ENCODE measurements at regions not wholly inside any gene's neighbourhood (a gene's known extent, or its start where the extent isn't known, plus 50 kb on each side); places are given as distances from the start of the nearest gene placed in this dataset.

GRCh38 chr12:13777374-13777773 is 204.0 kb downstream of the GRIN2B start (continued):
- TF ChIP-seq, protein P1, sequence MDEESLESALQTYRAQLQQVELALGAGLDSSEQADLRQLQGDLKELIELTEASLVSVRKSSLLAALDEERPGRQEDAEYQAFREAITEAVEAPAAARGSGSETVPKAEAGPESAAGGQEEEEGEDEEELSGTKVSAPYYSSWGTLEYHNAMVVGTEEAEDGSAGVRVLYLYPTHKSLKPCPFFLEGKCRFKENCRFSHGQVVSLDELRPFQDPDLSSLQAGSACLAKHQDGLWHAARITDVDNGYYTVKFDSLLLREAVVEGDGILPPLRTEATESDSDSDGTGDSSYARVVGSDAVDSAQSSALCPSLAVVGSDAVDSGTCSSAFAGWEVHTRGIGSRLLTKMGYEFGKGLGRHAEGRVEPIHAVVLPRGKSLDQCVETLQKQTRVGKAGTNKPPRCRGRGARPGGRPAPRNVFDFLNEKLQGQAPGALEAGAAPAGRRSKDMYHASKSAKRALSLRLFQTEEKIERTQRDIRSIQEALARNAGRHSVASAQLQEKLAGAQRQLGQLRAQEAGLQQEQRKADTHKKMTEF (CRISPR knock-in tag; IDR thresholded peaks at IDR 0.05): no peak
- TF ChIP-seq ZSCAN29 (CRISPR knock-in tag; conservative IDR thresholded peaks at IDR 0.05): no peak
- TF ChIP-seq ZNF768 (CRISPR knock-in tag; IDR thresholded peaks at IDR 0.05): no peak
- TF ChIP-seq, protein P2, sequence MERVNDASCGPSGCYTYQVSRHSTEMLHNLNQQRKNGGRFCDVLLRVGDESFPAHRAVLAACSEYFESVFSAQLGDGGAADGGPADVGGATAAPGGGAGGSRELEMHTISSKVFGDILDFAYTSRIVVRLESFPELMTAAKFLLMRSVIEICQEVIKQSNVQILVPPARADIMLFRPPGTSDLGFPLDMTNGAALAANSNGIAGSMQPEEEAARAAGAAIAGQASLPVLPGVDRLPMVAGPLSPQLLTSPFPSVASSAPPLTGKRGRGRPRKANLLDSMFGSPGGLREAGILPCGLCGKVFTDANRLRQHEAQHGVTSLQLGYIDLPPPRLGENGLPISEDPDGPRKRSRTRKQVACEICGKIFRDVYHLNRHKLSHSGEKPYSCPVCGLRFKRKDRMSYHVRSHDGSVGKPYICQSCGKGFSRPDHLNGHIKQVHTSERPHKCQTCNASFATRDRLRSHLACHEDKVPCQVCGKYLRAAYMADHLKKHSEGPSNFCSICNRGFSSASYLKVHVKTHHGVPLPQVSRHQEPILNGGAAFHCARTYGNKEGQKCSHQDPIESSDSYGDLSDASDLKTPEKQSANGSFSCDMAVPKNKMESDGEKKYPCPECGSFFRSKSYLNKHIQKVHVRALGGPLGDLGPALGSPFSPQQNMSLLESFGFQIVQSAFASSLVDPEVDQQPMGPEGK (CRISPR knock-in tag; IDR thresholded peaks at IDR 0.05): no peak

- Histone ChIP-seq H3K27ac (ENCODE audit: extremely low read length, insufficient read depth, low read length) (no peak overlapping the region), H3K36me3 (replicated peaks in 1 of 2; ENCODE audit: control insufficient read depth in 1 of 2, insufficient read depth in 2 of 2, low read length in 2 of 2) (no peaks in the 10 kb centered on the region), H3K4me1 (ENCODE audit: insufficient read depth, low read length) (no peaks in the 10 kb centered on the region), H3K27me3 (ENCODE audit: control insufficient read depth in 1 of 2, insufficient read depth in 2 of 2, low read length in 2 of 2) (no peaks in the 10 kb centered on the region), H3K9me3 (ENCODE audit: low read length) (no peaks in the 10 kb centered on the region), H3K79me2 (ENCODE audit: insufficient read depth, low read length) (no peaks in the 10 kb centered on the region), H3K4me3 (replicated peaks in 1 of 3; ENCODE audit: insufficient read depth in 1 of 3, low read depth in 2 of 3, low read length in 3 of 3) (no peak overlapping the region), H3K4me2 (ENCODE audit: low read depth, low read length) (no peak overlapping the region), H3K9ac (ENCODE audit: insufficient read depth, low read depth, low read length) (no peak overlapping the region), H4K20me1 (ENCODE audit: insufficient read depth, low read length) (no peaks in the 10 kb centered on the region), H2AFZ (ENCODE audit: low read length) (no peak overlapping the region)
- ChIA-PET POLR2A (no interaction called here), CTCF (ENCODE audit: low intra/inter-chr PET ratio, low total read pairs) (no interaction called here)
- DNase-seq (ENCODE audit: low spot score) (no peak), ATAC-seq (no peak), FAIRE-seq (no peak)
- 53% methylated on average over 3 of the region's 3 CpGs for WGBS (ENCODE audit: low lambda C conversion rate)
- BruUV-seq (replicated peaks): no TSS peak
- intact Hi-C loops (cut with micrococcal nuclease; ENCODE audit: unreplicated experiment) (no loop called here), in situ Hi-C loops (cut with HindIII; ENCODE audit: extremely low pct_ligation_motif_present, low pct_unique_long_range_greater_than_20kb) (no loop called here)
- TF ChIP-seq ZBTB8A (CRISPR knock-in tag; IDR thresholded peaks at IDR 0.05; ENCODE audit: borderline replicate concordance, low read depth): no peak
- TF ChIP-seq SNRNP70 (IDR thresholded peaks at IDR 0.05; ENCODE audit: low read depth, low read length): no peak
- TF ChIP-seq ZNF737 (CRISPR knock-in tag; IDR thresholded peaks at IDR 0.05; ENCODE audit: borderline replicate concordance): no peak
- no peak for TF ChIP-seq GRHL1 (CRISPR knock-in tag; conservative IDR thresholded peaks at IDR 0.05)
- no peak for TF ChIP-seq KAT2B (IDR thresholded peaks at IDR 0.05; ENCODE audit: borderline replicate concordance, low read depth, low read length)
- no peak for TF ChIP-seq NFATC3 (CRISPR knock-in tag; IDR thresholded peaks at IDR 0.05)
- no peak for TF ChIP-seq ZNF367 (CRISPR knock-in tag; IDR thresholded peaks at IDR 0.05; ENCODE audit: borderline replicate concordance)
- TF ChIP-seq NR2C2 (CRISPR knock-in tag; IDR thresholded peaks at IDR 0.05; ENCODE audit: borderline replicate concordance): no peak
- TF ChIP-seq ZNF790 (CRISPR knock-in tag; IDR thresholded peaks at IDR 0.05; ENCODE audit: borderline replicate concordance): no peak
- no peak for TF ChIP-seq TEAD3 (CRISPR knock-in tag; optimal IDR thresholded peaks at IDR 0.05; ENCODE audit: borderline replicate concordance)
- TF ChIP-seq GATAD1 (CRISPR knock-in tag; IDR thresholded peaks at IDR 0.05): no peak
- TF ChIP-seq GMEB1 (CRISPR knock-in tag; IDR thresholded peaks at IDR 0.05; ENCODE audit: borderline replicate concordance): no peak
- no peak for TF ChIP-seq SMAD3 (CRISPR knock-in tag; IDR thresholded peaks at IDR 0.05)
- TF ChIP-seq ZNF431 (CRISPR knock-in tag; IDR thresholded peaks at IDR 0.05; ENCODE audit: borderline replicate concordance, low read depth): no peak
These were observed 209.1 kb downstream of the GRIN2B start for GRCh38 chr12:13772264-13772663.

All from HepG2 (cell line).